ENCODE measurements at regions not wholly inside any gene's neighbourhood (a gene's known extent, or its start where the extent isn't known, plus 50 kb on each side); places are given as distances from the start of the nearest gene placed in this dataset.
"Not testable (repeated sequence)": the region's sequence is repeated elsewhere in the genome, so short reads cannot be mapped to it uniquely, and the experiment has no call there.

DNA sequence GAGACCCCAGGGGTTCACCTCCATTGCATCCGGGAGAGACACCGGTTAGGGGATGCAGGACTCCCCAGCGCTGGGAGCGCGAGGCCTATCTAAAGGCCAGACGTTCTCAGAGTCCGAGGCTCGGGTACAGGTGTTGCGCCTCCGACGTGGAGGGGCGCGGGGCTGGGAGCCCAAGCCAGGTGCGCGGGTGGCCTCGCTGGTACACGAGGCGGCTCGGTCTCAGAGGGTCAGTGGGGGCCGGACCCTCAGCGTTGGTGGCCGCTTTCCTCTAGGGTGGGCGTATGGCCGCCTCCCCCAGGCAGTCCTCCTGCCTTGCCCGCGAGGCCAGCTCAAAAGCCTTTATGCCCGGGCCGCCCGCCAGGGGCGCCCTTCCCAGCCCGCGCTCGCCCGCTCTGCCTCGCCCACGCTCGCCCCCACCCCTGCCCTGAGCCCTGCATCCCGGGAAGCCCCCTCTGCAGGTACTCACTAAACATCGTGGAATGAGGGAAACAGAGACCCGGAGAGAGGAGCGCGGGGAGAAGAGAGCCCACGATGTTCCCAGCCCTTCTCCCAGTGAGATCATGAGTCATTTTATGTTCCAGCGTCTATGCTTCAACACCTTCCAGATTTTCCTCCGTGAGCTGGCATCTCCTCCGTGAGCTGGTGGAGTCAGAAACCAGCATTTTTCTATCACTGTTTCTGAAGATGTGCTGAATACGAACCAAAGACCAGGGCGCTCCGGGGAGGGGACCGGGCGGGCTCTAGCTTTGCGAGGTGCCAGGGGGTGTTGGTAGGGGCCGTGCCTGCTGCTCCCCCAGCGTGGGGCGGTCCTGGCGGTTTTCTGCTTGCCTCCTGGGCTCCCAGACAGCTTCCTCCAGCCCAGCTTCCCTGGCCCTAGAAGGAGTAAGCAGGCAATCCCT lies 73.8 kb downstream of the DIO3 start:
- DNase-seq = no peak

DNA sequence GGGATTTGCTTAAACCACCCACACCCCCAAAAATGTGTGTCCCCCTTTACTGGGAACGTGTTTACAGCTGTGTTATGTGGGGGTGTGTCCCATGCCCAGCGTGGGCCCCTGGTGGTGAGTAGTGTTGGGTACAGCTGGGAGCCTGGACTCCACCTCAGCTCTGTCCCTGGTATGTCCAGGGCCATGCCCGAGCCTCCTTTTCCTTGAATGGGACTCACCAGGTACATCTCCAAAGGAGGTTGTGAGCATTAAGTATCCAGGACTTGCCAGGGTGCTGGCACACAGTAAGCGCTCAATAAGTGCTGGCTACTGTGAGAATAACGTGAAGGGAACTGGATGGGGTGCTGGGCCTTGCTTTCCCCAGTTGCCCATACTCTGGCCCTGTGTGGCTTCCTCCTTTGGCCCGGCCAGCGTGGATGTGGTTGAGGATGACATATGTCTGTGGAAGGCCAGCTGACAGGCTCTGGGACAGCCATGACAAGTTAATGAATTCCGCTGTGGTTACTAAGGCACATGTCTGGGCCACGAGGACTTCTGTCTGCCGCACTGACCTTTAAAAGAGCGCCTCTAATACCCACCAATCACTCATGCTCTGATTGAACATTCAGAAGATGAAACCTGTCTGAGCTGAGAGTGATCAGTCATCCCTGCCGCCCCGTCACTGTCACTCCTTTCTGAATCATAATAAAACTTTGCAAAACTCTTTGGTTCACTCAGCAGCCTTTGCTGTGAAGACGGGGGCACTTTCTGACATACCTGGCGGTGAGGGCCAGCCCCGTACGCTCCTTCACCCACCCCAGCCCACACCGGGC lies 74.7 kb downstream of the DIO3 start:
- no peak for DNase-seq

DNA sequence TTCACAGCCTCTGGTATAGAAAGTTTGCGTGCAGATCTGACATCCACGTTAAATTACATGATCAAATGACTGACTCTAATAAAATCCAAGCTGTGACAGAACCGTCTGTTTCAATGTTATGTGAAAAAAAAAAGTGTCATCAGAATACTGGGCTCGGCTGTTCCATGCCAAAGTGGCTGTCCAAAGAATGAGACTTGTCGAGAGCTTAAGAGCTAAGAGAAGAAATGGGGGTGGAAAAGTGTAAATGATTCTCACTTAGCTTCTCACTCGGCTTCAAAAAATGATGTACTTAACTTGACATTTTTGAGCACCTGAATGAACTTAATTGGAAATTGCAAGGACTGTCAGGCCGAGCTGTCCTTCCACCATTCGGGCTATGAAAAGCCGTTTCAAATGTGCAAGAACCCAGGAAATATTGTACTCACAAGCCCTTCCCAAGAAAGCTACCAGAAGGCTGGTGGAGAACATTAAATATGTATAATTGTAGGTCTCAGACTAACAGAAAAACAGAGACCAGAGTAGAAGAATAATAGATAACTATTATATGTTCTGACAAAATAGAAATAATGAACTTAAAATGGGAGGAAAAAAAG lies 78.0 kb downstream of the DIO3 start:
- no peak for DNase-seq

DNA sequence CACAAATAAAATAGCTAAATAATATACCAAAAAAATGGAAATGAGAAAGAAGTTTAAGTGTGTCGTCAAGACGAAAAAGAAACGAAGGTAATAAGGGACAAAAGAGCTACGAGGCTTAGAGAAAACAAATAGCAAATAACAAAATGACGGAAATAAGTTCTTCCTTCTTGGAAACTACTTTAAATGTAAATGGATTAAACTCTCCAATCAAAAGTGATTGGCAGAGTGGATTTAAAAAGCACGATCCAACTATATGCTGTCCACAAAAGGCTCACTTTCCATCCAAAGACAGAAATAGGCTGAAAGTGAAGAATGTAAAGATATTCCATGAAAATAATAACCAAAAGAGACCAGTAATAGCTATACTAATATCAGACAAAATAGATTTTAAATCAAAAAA lies 82.4 kb downstream of the DIO3 start:
- no peak for DNase-seq

DNA sequence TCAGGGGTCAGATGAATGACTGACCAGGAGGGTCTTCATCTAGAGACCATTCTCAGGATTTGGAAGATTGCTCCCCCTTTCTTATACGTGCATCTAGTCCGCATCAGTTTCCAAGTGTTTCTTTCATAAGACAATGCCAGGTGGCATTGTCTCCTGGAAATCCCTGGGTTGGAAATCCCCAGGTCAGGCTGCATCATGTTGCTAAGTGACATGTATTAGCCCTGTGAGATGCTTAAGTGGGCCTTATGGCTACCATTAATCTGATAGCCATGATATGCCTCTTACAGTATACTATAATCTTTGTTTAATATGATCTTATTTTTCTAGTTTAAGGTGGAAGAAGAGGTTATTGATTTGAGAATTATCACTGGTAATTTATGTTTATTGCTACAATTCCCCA lies 92.8 kb downstream of the DIO3 start:
- no peak for DNase-seq

DNA sequence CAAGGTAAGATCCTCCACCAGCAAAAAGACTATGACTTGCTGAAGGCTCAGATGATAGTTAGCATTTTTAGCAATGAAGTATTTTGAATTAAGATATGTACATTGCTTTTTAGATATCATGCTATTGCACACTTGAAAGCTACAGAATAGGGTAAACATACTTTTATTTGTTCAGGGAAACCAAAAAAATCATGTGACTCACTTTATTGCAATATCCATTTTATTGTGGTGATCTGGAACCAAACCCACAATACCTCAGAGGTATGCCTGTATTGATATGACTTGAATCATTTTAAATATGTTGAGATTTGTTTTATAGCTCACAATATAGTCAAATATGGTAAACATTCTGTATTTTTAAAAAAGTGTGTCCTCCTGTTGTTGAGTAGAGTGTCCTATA lies 96.1 kb downstream of the DIO3 start:
- DNase-seq = no peak

DNA sequence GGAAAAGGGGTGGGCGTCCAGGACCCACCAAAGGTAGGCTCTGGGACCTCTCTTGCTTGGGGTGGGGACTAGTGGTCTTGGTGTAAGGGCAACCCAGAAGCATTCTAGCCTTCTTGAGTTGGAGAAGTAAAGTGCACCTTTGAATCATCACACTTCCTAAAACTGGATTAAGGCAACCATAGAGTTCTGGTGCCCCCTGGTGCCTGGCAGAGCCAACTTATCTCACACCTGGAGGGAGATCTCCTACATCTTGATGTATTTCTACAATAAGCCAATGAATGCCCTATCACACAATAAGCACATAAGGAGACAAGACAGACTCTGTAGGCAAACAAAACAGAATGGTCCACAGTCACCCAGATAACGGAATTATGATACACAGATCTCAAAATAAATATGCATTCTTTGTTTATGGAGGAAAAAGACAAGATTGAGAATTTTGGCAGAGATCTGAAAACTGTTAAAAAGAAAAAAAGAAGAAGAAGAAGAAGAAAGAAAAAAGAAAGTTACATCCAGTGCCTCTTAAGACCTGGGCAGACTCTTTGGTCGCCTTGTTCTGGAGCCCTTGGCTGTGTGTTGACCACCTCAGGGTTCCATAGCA lies 95.9 kb upstream of the PPP2R5C start:
- DNase-seq = peak; percentile 29

DNA sequence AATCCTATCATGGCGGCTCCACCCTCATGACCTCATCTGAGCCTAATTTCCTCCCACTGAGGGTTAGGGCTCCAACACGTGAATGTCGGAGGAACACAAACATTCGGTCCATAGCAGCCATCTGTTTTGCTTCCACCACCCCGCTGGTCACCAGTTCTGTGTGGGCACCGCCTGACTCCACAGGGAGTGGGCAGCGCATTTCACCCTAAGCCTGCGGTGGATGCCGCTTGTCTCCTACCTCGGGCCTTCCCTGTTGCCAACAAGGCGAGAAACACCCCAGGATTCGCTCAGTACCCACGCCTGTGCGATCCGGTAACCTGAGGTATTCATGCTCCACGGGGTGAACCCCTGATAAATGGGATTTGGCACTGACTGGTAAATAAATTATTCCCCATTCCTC lies 95.2 kb upstream of the PPP2R5C start:
- no peak for DNase-seq

DNA sequence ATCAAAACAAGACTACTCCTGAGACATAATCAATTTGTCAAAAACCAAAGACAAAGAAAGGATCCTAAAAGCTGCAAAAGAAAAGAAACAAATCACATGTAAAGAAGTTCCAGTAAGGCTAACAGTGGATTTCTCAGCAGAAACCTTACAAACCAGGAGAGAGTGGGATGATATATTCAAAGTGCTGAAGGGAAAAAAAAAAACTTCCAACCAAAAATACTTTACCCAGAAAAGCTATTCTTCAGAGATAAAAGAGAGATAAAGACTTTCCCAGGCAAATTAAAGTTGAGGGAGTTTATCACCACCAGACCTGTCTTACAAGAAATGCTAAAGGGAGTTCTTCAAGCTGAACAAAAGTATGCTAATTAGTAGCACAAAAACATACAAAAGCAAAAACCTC lies 91.9 kb upstream of the PPP2R5C start:
- no peak for DNase-seq

DNA sequence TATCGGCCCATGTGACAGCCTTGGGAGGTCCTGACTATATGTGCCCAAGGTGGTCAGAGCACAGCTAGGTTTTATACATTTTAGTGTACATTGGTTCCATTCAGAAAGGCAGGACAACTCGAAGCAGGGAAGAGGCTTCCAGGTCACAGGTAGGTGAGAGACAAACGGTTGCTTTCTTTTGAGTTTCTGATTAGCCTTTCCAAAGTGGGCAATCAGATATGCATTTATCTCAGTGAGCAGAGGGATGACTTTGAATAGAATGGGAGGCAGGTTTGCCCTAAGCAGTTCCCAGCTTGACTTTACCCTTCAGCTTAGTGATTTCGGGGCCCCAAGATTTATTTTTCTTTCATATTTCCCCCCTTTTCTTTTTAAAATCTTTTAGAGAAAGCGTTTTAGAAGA lies 87.6 kb upstream of the PPP2R5C start:
- no peak for DNase-seq

DNA sequence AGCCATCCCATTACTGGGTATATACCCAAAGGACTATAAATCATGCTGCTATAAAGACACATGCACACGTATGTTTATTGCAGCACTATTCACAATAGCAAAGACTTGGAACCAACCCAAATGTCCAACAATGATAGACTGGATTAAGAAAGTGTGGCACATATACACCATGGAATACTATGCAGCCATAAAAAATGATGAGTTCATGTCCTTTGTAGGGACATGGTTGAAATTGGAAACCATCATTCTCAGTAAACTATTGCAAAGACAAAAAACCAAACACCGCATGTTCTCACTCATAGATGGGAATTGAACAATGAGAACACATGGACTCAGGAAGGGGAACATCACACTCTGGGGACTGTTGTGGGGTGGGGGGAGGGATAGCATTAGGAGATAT lies 85.7 kb upstream of the PPP2R5C start:
- not testable (repeated sequence) for DNase-seq

DNA sequence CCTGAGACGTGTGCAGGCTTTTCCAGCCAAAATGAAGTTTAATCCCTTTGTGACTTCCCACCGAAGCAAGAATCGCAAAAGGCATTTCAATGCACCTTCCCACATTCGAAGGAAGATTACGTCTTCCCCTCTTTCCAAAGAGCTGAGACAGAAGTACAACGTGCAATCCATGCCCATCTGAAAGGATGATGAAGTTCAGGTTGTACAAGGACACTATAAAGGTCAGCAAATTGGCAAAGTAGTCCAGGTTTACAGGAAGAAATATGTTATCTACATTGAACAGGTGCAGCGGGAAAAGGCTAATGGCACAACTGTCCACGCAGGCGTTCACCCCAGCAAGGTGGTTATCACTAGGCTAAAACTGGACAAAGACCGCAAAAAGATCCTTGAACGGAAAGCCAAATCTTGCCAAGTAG lies 83.6 kb upstream of the PPP2R5C start:
- DNase-seq = not testable (repeated sequence)

DNA sequence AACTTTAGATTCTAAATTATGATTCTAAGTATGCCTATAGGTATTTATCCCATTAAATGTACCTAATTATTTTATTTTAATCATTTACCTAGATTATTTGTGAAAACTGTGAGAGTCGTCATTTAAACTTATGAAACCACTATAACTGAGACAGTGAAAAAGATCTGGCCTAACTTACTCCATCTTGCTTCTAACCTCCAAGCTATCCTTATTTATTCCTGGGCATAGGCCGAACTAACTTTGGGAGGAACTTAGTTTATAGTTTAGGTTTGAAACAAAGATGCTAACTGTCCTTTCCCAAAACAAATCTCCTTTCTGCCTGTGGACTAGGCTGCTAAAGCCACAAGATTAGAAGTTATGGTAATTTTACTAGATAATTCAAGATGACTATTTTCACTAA lies 79.7 kb upstream of the PPP2R5C start:
- no peak for DNase-seq

DNA sequence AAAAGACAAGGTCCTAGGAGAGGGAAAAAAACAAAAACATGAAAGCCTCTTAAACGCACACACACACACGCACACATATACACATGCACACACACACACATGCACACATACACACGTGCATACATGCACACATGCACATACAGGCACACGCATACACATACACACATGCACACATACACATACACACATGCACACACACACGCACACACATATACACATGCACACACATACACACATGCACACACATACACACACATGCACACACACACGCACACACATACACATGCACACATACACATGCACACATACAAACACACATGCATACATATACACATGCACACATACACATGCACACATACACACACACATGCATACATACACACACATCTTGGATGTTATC lies 78.1 kb upstream of the PPP2R5C start:
- DNase-seq = no peak

DNA sequence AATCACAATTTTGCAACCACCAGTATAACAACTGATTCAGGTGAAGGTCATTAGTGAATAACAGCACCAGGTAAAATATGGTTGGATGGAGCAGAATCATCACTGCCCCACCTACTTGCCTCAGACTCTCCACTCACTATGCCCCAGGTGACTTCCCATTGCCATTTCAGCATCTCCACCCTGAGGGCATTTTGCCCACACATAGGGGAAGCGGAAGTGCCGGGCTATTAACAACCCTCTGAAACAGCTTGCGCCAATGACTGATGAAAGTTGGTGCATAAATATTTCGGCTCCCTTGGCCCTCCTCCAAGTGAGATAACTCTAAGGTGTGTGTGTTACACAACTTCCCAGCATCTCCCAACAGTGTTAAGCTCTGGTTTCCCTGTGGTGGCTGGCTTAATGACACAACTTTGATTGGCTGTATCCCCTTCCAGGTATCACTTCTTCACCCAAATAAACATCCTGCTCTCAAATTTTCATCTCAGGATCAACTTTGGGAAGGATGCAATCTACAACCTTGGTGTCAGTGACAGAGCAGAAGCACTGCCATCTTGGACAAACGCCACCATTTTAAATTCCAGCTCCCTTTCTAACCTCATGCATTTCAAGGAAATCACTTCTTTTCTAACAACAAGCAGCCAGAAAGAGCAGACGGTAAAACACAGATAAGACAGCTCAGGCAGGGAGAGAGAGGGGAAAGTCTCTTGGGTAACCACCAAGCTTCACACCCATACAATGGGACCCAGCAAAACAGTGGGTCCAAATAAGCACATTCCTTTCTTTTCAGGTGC lies 73.6 kb upstream of the PPP2R5C start:
- DNase-seq = no peak

DNA sequence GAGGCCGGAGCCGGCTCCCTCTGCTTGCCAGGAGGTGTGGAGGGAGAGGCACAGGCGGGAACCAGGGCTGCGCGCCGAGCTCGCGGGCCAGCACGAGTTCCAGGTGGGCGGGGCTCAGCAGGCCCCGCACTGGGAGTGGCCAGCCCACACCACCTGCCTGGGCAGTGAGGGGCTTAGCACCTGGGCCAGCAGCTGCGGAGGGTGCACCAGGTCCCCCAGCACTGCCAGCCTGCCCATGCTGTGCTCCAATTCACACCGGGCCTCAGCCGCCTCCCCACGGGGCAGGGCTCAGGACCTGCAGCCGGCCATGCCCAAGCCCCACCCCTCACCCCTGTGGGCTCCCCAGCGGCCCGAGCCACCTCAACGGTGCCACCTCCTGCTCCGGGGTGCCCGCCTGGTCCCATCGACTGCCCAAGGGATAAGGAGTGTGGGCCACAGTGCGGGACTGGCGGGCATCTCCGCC lies 72.4 kb upstream of the PPP2R5C start:
- DNase-seq = no peak

DNA sequence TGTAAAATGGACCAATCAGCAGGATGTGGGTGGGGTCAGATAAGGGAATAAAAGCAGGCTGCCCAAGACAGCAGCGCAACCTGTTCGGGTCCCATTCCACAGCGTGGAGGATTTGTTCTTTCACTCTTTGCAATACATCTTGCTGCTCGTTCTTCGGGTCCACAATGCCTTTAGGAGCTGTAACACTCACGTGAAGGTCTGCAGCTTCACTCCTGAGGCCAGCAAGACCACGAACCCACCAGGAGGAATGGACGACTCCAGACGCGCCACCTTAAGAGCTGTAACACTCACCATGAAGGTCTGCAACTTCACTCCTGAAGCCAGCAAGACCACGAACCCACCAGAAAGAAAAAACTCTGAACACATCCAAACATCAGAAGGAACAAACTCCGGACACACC lies 71.5 kb upstream of the PPP2R5C start:
- not testable (repeated sequence) for DNase-seq

DNA sequence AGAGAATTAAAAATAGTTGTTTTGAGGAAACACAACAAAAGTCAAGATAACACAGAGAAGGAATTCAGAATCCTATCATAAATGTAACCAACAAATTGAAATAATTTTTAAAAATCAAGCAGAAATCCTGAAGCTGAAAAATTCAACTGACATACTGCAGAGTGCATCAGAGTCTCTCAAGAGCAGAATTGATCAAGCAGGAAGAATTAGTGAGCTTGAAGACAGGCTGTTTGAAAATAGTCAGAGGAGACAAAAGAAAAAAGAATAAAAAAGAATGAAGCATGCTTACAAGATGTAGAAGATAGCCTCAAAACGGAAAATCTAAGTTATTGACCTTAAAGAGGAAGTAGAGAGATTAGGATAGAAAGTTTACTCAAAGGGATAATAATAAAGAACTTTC lies 65.8 kb upstream of the PPP2R5C start:
- DNase-seq = no peak

DNA sequence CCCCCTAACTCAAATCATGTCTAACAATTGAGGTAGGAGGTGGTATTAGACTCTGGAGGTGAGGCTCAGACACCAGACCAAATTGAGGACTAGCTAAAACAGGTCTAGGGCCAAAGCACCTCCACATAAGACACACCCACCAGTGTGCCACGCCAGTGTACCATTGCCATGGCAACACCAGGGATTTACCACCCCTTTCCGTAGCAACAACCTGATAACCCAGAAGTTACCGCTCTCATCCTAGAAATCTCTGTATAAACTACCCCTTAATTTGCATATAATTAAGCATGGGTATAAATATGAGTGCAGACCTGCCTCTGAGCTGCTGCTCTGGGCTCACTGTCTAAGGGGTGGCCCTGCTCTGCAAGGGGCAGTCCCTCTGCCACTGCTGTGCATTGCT lies 57.4 kb upstream of the PPP2R5C start:
- no peak for DNase-seq

DNA sequence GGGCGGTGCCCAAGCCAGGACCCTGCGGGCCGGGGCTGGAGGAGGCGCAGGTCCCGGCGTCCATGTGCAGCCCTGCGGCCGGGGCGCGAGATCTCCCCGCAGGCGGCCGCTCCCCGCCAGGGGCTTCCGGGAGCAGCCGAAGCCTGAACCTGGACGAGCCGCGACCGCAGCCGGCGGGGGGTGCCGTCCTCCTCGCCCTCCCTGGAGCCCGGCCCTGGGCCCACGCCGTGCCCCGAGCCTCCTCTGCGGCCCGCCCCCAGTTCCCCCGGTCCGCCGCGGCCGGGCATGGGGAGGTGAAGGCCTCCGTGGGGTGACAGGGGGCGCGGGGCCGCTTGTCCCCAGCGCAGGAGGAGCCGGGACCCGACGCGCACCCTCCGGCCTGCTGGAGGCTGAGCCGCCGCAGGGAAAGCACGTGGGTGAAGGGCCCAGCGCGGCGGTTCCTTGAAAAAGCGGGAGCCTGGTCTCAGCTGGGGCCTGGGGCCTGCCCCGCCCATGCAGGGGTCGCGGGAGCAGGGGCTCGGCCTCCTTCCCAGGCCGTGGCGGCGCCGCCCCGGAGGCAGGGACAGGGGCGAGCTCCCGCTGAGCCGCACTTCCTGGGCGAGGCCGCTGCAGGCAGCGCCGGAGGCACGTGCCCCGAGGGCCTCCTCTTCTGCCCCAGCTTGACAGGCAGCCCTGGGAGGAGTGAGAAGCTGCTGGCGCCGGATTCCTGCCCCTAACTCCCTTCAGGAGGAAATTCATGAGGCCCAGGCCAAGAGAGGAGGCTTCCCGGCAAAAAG lies 55.6 kb upstream of the PPP2R5C start:
- peak; percentile 25 for DNase-seq

DNA sequence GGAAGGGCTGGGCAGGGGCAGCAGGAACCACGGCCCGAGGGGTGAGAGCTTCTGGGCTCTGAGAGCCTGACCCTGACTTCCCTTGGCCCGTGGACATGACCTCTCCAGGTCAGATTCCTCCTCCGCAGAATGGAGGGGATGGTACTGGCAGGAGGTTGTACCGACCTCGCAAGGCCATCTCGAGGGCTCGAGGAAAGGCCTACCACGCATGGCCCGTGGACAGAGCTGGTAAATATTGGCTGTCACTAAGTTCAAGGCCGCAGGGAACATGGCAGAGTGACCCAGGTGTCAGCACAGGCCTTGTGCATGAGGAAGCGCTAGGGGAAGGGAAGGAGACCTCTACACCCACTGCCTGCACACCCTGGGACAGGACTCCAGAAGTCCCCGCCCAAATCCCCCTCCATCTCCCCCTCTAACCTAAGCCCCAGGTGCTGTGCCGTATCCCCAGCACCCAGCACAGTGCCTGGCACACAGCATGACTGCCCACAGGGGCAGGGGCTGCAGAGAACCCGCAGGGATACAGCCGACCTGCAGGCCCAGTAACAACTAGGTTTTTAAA lies 54.9 kb upstream of the PPP2R5C start:
- no peak for DNase-seq

All from EL (cell line).